Astrocyte of the cerebellum (primary cell): ENCODE measurements at regions not wholly inside any gene's neighbourhood (a gene's known extent, or its start where the extent isn't known, plus 50 kb on each side); places are given as distances from the start of the nearest gene placed in this dataset.
"Not testable (repeated sequence)": the region's sequence is repeated elsewhere in the genome, so short reads cannot be mapped to it uniquely, and the experiment has no call there.

Experiments
- DNase-seq: peaks from one replicate; pipeline ENCODE4 v3.0.0-alpha.2; 2011; ENCODE audit warnings: low read depth
- H3K4me3 ChIP-seq: 2 replicates; pipeline ENCODE4 v1.5.1; 2011; ENCODE audit warnings: mild to moderate bottlenecking, low read depth, low read length, moderate library complexity
- in situ Hi-C: cut with HindIII; loops from 2 replicates; pipeline ENCODE4 v1.10.0; 2017; ENCODE audit warnings: low sequenced_read_pairs
- TF ChIP-seq, protein P1 (sequence below): IDR thresholded peaks from 2 replicates; pipeline ENCODE4 v1.5.1; 2012; ENCODE audit warnings: low read length, low read depth, moderate library complexity, mild to moderate bottlenecking; ENCODE audit errors: missing control alignments

DNA sequence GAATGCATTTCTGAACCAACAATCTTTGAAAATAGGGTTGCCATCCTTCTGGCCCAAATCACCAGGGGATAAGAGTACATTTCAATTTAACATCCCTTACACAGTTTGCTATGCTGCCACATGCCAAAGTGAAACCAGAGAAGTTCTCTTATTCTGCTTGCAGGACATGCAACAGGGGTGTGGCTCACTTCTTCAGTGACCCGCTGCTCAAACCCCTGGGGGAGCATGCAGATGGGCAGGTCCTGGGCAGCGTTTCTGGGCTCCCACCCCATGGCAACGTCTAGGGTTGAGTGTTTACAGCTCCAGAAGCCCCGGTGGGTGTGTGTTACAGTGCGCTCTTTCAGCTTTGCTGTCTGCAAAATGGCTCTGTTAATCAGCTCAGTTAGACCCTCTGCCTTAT is 1306.3 kb upstream of the TMEM132C start:
- H3K4me3 ChIP-seq: no peak overlapping the region
- TF ChIP-seq, protein P1, sequence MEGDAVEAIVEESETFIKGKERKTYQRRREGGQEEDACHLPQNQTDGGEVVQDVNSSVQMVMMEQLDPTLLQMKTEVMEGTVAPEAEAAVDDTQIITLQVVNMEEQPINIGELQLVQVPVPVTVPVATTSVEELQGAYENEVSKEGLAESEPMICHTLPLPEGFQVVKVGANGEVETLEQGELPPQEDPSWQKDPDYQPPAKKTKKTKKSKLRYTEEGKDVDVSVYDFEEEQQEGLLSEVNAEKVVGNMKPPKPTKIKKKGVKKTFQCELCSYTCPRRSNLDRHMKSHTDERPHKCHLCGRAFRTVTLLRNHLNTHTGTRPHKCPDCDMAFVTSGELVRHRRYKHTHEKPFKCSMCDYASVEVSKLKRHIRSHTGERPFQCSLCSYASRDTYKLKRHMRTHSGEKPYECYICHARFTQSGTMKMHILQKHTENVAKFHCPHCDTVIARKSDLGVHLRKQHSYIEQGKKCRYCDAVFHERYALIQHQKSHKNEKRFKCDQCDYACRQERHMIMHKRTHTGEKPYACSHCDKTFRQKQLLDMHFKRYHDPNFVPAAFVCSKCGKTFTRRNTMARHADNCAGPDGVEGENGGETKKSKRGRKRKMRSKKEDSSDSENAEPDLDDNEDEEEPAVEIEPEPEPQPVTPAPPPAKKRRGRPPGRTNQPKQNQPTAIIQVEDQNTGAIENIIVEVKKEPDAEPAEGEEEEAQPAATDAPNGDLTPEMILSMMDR: no peak
- in situ Hi-C loops: no loop called here
- no peak for DNase-seq

DNA sequence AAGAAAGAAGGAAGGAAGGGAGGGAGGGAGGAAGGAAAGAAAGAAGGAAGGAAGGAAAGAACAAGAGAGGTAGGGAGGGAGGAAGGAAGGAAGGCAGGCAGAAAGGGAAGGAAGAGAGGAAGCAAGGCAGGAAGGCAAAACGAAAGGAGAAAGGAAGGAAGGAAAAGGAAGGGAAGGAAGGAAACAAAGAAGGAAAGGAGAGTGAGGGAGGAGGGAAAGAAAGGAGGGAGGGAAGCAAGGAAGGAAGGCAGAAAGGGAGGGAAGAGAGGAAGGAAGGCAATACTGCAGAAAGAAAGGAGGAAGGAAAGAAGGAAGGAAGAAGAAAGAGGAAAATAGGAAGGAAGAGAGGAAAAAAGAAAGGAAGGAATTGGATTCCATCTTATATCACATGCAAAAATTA is 1303.1 kb upstream of the TMEM132C start:
- no peak overlapping the region for H3K4me3 ChIP-seq
- in situ Hi-C loops: no loop called here
- DNase-seq: no peak
- TF ChIP-seq, protein P1: no peak

DNA sequence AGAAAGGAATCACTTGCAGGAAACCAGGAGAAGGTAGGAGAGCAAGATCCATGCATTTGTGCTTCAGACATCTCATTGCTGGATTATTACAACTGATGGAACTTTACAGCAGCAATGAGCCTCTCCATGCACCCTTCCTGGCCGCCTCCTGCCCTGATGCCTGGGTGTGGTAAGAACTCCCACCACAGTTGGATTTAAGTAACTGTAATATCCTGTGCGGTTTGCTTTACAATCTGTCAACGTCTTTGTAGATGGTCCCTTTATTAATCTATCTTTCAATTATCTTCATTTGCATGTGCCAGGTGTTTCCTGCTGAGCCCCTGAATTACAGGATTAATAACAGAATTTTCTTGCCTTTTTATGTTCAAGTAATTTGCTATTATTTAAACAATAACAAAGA is 1300.5 kb upstream of the TMEM132C start:
- H3K4me3 ChIP-seq: no peak overlapping the region
- DNase-seq: no peak
- TF ChIP-seq, protein P1: no peak
- in situ Hi-C loops: no loop called here

GRCh38 chr12:126967152-126967551 is 1299.8 kb upstream of the TMEM132C start:
- TF ChIP-seq, protein P1: no peak
- no peak for DNase-seq
- in situ Hi-C loops: no loop called here
- no peak overlapping the region for H3K4me3 ChIP-seq

- in situ Hi-C loops: no loop called here
- TF ChIP-seq, protein P1: no peak
- no peak for DNase-seq
- no peak overlapping the region for H3K4me3 ChIP-seq
Observed at GRCh38 chr12:126974779-126975178, 1292.2 kb upstream of the TMEM132C start.

- H3K4me3 ChIP-seq: no peak overlapping the region
- TF ChIP-seq, protein P1: no peak
- in situ Hi-C loops: no loop called here
- DNase-seq: no peak
Observed at GRCh38 chr12:126976579-126976978, 1290.4 kb upstream of the TMEM132C start.

DNA sequence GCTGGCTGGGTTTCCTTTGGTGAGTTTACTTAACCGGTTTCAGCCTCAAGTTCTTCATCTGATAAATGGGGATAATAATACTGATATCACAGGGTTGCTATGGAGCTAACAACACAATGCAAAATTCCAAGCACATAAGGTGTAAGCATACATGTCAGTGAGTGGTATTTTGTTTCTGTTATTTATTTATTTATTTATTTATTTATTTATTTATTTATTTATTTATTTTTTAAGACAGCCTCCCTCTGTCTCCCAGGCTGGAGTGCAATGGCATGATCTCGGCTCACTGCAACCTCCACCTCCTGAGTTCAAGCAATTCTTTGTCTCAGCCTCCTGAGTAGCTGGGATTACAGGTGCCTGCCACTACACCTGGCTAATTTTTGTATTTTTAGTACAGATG is 1287.4 kb upstream of the TMEM132C start:
- H3K4me3 ChIP-seq, in situ Hi-C loops, DNase-seq: not testable (repeated sequence)
